ENCODE measurements at regions not wholly inside any gene's neighbourhood (a gene's known extent, or its start where the extent isn't known, plus 50 kb on each side); places are given as distances from the start of the nearest gene placed in this dataset.

DNA sequence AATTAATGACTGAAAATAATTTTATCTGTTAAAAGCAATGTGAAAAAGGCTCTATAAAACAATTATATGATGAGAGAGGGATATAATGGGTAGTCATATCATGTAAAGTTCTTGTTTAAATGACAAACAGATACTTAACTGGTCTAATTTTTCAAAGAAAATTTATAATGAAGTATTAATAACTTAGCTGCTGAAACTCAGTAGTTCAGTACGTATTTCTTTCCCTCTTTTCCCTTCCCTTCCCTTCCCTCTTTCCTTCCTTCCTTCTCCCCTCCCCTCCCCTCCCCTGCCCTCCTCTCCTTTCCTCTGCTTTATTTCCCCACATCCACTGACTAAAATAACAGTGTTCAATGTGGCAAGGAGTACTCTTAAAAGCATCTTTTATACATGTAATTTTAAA is 123.1 kb upstream of the PTGFR start:
- Histone ChIP-seq H3K4me1 (ENCODE audit: control insufficient read depth in 1 of 2, insufficient read depth in 2 of 2, low read length in 2 of 2) (peaks cover 0 to 7% of the 10 kb centered on the region in 2 donors), H3K79me2 (ENCODE audit: insufficient read depth, low read length) (no peaks in the 10 kb centered on the region), H3K4me2 (replicated peaks; ENCODE audit: extremely low read depth, low read length, poor library complexity, severe bottlenecking) (no peak overlapping the region), H3K36me3 (replicated peaks in 1 of 2; ENCODE audit: control insufficient read depth in 1 of 2, insufficient read depth in 2 of 2, low read length in 2 of 2) (no peaks in the 10 kb centered on the region), H3K4me3 (replicated peaks in 1 of 3; ENCODE audit: low read depth in 2 of 3, low read length in 3 of 3) (no peak overlapping the region), H3K9me3 (replicated peaks in 1 of 2; ENCODE audit: control insufficient read depth in 1 of 2, insufficient read depth in 1 of 2, low read length in 2 of 2) (no peaks in the 10 kb centered on the region), H3K27ac (ENCODE audit: low read depth in 1 of 2, low read length in 2 of 2) (no peak overlapping the region), H4K20me1 (ENCODE audit: insufficient read depth, low read length) (no peaks in the 10 kb centered on the region), H3K9ac (ENCODE audit: insufficient read depth, low read length, poor library complexity, severe bottlenecking) (no peak overlapping the region), H3K27me3 (ENCODE audit: control insufficient read depth in 2 of 2, insufficient read depth in 2 of 2, low read length in 2 of 2) (no peaks in the 10 kb centered on the region), H2AFZ (ENCODE audit: insufficient read depth, low read depth, low read length, poor library complexity, severe bottlenecking) (no peak overlapping the region)
- WGBS (ENCODE audit: insufficient coverage), result no CpG with 5 or more reads among the region's 1 CpG
- no peaks in the 10 kb centered on the region for H3K36me3 Mint-ChIP-seq
- no peaks in the 10 kb centered on the region for H3K27me3 Mint-ChIP-seq (ENCODE audit: low read depth in 3 of 3)
- H3K4me1 Mint-ChIP-seq, result no peaks in the 10 kb centered on the region
- no peak for DNase-seq
- TF ChIP-seq, protein P1, sequence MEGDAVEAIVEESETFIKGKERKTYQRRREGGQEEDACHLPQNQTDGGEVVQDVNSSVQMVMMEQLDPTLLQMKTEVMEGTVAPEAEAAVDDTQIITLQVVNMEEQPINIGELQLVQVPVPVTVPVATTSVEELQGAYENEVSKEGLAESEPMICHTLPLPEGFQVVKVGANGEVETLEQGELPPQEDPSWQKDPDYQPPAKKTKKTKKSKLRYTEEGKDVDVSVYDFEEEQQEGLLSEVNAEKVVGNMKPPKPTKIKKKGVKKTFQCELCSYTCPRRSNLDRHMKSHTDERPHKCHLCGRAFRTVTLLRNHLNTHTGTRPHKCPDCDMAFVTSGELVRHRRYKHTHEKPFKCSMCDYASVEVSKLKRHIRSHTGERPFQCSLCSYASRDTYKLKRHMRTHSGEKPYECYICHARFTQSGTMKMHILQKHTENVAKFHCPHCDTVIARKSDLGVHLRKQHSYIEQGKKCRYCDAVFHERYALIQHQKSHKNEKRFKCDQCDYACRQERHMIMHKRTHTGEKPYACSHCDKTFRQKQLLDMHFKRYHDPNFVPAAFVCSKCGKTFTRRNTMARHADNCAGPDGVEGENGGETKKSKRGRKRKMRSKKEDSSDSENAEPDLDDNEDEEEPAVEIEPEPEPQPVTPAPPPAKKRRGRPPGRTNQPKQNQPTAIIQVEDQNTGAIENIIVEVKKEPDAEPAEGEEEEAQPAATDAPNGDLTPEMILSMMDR (IDR thresholded peaks at IDR 0.05), result no peak
- H3K27ac Mint-ChIP-seq, result no peak overlapping the region
- intact Hi-C loops (cut with micrococcal nuclease), result no loop called here
- no peak overlapping the region for H3K4me3 Mint-ChIP-seq
- H3K9me3 Mint-ChIP-seq, result peaks cover 0 to 6% (median 2%) of the 10 kb centered on the region in 7 donors

DNA sequence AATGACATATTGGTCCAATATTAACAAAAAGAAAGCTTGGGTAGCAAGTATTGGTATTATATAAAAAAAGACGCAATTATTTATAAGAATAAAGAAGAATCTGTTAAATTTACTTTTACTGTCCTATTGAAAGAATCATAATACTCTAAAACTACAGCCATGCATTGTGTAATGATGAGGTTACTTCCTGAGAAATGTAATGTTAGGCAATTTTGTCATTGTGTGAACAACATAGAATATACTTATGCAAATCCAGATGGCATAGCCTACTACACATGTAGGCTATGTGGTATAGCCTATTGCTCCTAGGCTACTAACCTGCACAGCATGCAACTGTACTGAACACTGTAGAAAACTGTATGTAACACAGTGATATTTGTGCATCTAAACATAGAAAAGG is 121.2 kb upstream of the PTGFR start:
- Histone ChIP-seq H3K9me3 (replicated peaks in 1 of 2; ENCODE audit: control insufficient read depth in 1 of 2, insufficient read depth in 1 of 2, low read length in 2 of 2) (no peaks in the 10 kb centered on the region), H3K27ac (ENCODE audit: low read depth in 1 of 2, low read length in 2 of 2) (no peak overlapping the region), H3K27me3 (ENCODE audit: control insufficient read depth in 2 of 2, insufficient read depth in 2 of 2, low read length in 2 of 2) (no peaks in the 10 kb centered on the region), H3K79me2 (ENCODE audit: insufficient read depth, low read length) (no peaks in the 10 kb centered on the region), H3K4me2 (replicated peaks; ENCODE audit: extremely low read depth, low read length, poor library complexity, severe bottlenecking) (no peak overlapping the region), H2AFZ (ENCODE audit: insufficient read depth, low read depth, low read length, poor library complexity, severe bottlenecking) (no peak overlapping the region), H3K9ac (ENCODE audit: insufficient read depth, low read length, poor library complexity, severe bottlenecking) (no peak overlapping the region), H4K20me1 (ENCODE audit: insufficient read depth, low read length) (no peaks in the 10 kb centered on the region), H3K4me1 (ENCODE audit: control insufficient read depth in 1 of 2, insufficient read depth in 2 of 2, low read length in 2 of 2) (peaks cover 0 to 7% of the 10 kb centered on the region in 2 donors), H3K36me3 (replicated peaks in 1 of 2; ENCODE audit: control insufficient read depth in 1 of 2, insufficient read depth in 2 of 2, low read length in 2 of 2) (no peaks in the 10 kb centered on the region), H3K4me3 (replicated peaks in 1 of 3; ENCODE audit: low read depth in 2 of 3, low read length in 3 of 3) (no peak overlapping the region)
- WGBS (ENCODE audit: insufficient coverage), result no CpG with 5 or more reads among the region's 1 CpG
- DNase-seq, result no peak
- Mint-ChIP-seq H3K4me3 (no peak overlapping the region), H3K27me3 (ENCODE audit: low read depth in 3 of 3) (peaks cover 0 to 2% (median 0%) of the 10 kb centered on the region in 3 donors), H3K27ac (no peak overlapping the region), H3K36me3 (no peaks in the 10 kb centered on the region), H3K9me3 (peaks cover 0 to 4% (median 1%) of the 10 kb centered on the region in 7 donors), H3K4me1 (no peaks in the 10 kb centered on the region)
- TF ChIP-seq, protein P1 (IDR thresholded peaks at IDR 0.05), result no peak
- intact Hi-C loops (cut with micrococcal nuclease), result no loop called here

Measured in CD14-positive monocyte (primary cell).